ENCODE measurements at regions not wholly inside any gene's neighbourhood (a gene's known extent, or its start where the extent isn't known, plus 50 kb on each side); places are given as distances from the start of the nearest gene placed in this dataset.

DNA sequence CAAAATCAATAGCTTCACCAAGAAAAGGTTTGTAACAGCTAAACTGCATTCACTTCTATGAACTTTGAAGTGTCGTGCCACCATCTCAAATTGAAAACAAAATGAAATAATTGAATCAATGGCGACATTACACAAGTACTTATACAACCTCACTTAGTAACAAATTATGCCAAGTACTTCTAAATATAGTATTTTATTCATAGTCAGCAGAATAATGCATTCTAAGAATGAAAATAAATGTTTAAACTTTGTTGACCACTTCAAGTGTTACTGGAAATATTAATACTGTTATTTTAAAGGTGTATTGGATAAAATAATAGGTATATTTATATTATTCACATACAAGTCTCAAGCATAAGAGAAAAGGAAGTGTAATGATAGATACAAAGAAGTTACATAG, 280.1 kb upstream of the HTR1E start:
- TF ChIP-seq CTCF (conservative IDR thresholded peaks at IDR 0.05 in 1 of 2, IDR thresholded peaks at IDR 0.05 in 1 of 2; ENCODE audit: low read depth in 1 of 2, low read length in 2 of 2) (no peak), EZH2 (IDR thresholded peaks at IDR 0.05; ENCODE audit: low read length, missing control alignments) (no peak)

All from fibroblast of lung (primary cell).